NCI-H1092 (cell line): ENCODE measurements at regions not wholly inside any gene's neighbourhood (a gene's known extent, or its start where the extent isn't known, plus 50 kb on each side); places are given as distances from the start of the nearest gene placed in this dataset.
"Not testable (repeated sequence)": the region's sequence is repeated elsewhere in the genome, so short reads cannot be mapped to it uniquely, and the experiment has no call there.

Experiments
- DNase-seq: peaks from one replicate; lab custom pipeline; 2025; lab: John Stamatoyannopoulos, UW

DNA sequence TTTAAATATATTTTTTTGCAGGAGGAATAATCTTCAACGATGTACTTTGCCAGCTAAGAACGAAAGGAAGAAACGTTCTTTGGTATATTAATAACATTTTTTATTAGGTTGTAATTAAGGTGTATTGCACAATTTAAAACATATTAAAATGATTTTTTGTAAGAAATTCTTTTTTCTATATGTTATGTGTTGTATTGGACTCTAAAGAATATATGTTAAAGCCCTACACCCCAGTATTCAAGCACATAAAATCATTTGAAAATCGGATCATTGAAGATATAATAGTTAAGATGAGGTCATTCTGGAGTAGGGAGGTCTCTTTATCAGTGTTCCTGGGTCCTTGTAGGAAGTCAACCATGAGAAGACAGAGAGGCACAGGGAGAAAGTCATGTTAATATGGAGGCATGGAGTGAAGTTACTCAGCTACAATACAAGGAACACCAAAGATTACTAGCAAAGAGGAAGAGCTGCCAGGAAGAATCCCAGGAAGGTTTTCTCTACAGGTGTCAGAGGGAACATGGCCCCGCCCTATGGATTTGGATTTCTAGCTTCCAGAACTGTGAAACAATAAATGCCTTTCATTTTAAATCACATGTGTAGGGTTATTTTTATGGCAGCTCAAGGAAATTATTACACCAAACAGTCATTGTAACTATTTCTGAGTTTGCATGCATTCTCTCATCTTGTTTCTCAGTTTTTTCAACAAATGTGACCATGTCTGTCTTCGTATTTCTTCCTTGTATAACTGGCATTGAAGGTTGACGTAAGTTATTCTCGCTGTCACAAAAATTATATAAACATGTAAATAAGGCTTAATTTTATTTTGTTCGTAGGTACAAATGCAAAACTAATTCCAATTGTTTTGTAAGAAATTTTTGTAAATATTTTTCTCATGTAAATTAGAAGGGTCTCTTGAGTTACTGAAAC, 75.4 kb upstream of the VPREB1 start:
- DNase-seq, result no peak

GRCh38 chr22:22168190-22168940, 76.2 kb upstream of the VPREB1 start:
- DNase-seq, result peak; percentile 10

DNA sequence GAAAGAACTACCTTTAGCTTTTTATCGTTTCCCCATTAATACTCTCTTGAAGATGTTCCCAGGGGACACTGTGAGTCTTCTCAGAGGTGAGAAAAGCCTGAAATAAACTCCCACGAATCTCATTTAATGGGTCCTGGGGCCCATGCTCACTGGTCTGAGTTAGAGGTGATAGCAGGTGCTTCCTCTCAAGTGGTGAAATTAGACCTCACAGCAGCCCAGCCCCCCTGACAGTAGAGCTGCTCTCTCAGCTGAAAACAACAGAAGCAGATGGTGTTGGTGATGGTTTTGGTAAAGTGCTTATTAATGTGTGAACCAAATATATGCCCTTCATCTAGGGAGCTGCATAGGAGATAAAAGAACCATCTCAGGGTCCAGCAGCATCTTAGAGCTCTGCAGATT, 76.8 kb upstream of the VPREB1 start:
- DNase-seq, result peak; percentile 71

GRCh38 chr22:22166941-22167713, 77.5 kb upstream of the VPREB1 start:
- peak; percentile 5 for DNase-seq

DNA sequence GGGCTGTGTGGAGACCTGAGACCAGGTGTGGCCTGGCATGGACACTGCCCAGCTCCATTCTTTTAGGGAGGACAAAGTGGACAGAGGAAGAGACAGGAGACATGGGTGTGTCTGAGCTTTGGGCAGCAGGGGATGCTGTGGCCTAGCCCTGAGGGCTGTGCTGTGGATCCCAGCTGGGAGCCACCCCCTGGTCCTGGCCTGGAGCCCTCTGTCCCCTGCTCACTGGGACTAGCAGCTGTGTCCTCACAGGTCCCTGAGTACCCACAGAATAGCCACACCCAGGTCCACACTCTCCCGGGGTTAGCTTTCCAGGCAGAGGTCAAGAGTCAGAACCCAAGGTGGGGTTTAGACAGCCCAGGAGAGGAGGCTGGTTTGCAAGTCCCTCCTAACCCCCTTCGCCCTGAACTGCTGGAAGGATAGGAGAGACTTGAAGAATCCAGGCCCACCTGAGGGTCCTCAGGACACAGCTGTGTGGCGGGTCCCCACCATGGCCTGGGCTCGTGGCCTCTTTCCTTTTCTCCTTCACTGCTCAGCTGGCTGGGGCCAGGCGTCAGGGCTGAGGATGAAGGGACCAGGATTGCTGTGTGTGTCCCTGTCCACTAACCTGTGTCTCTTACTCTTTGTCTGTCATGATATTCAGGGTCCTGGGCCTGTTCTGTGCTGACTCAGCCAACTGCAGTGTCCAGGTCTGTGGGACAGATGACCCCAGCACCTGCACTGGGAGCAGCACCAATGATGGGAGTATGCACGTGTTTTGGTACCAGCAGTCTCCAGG, 78.5 kb upstream of the VPREB1 start:
- no peak for DNase-seq

DNA sequence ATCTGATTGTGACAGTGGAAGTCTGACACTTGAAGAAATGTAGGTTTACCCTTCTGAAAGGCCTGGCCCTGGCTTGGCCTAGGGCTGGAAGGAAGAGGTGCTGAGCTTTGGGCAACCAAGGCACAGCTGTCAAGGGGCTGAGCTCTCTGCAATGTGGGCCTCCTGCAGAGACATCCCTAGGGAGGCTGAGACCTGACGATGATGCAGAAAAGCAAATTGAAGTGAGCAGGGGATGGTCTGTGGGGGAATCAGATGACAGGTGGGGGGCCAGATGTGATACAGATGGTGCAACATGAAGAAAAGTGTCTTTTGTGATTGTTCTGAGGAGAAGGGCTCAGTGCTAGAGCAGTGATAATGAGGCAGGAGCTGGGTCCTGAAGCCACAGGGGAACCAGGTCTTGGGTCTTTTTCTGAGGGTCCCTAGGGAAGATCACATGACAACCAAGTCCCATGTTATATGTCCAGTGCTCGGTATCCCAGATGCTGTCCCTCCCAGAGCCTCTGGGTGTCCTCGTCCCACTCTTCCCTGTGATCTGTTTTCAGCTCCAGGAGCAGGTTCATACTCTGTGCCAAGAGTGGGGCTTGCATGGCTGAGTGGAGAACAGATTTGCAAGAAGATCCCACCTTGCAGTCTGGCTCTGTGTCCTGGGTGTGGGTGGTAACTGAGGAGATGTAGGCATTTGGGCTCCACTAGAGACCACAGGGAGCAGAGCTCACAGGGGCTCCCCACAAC, 79.9 kb upstream of the VPREB1 start:
- peak; percentile 43 for DNase-seq

DNA sequence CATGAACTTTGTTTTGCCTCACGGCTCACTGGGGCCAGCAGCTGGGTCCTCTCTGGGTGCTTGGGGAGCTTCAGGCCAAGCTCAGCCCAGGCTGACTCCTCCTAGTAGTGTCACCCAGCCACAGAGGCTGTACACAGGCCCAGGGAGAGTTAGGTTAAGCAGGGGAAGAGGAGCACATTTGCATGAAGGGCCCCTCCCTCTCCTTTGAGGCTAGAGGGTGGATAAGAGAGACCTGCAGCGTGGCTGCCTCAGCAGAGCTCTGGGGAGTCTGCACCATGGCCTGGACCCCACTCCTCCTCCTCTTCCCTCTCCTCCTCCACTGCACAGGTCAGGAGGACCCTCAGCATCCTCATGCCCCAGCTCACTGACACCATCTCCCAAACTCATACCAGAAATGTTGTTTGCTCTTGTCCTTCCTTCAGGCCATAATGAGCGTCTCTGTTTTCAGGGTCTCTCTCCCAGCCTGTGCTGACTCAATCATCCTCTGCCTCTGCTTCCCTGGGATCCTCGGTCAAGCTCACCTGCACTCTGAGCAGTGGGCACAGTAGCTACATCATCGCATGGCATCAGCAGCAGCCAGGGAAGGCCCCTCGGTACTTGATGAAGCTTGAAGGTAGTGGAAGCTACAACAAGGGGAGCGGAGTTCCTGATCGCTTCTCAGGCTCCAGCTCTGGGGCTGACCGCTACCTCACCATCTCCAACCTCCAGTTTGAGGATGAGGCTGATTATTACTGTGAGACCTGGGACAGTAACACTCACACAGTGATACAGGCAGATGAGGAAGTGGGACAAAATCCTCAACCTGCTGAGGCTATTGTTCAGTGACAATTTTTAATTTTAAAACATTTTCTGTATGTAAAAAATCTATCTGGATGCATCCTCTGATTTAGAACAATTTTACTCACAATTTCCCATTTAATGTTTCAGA, 82.4 kb upstream of the VPREB1 start:
- DNase-seq, result no peak

DNA sequence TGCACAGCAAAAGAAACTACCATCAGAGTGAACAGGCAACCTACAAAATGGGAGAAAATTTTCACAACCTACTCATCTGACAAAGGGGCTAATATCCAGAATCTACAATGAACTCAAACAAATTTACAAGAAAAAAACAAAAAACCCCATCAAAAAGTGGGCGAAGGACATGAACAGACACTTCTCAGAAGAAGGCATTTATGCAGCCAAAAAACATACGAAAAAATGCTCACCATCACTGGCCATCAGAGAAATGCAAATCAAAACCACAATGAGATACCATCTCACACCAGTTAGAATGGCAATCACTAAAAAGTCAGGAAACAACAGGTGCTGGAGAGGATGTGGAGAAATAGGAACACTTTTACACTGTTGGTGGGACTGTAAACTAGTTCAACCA, 83.8 kb upstream of the VPREB1 start:
- not testable (repeated sequence) for DNase-seq

- no peak for DNase-seq
Measured at GRCh38 chr22:22159384-22159783, 85.2 kb upstream of the VPREB1 start.

DNA sequence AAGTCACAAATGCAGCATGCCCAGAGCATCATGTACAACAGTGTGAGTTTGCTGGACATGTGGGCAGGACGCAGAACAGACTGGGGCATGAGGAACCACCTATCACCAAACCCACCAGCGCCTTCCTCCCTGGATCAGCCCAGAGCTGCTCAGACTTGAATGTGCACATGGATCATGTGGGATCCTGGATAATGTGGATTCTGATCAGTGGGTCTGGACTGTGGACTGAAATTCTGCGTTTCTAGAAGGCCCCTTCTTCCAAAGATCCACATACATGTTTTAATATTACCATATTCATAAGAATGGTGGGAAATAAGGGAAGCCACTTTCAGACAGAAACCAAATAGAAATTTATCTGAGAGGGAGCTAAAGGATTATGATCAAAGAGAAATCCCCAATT, 85.6 kb upstream of the VPREB1 start:
- no peak for DNase-seq

GRCh38 chr22:22158207-22158816, 86.3 kb upstream of the VPREB1 start:
- DNase-seq, result no peak

DNA sequence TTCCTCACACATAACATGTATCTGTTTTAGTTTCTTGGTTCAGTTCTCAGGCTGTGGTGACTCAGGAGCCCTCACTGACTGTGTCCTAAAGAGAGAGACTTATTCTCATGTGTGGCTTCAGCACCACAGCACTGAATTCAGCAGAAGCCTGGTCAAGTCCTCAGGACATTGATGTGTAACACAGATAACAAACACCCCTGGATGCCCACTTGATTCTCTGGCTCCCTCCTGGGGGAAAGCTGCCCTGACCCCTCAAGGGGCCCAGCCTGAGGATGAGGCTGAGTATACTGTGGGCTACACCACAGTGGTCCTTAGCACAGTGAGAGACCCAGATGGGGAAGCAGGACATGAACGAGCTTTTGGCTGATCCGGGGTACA, 87.2 kb upstream of the VPREB1 start:
- DNase-seq, result no peak

DNA sequence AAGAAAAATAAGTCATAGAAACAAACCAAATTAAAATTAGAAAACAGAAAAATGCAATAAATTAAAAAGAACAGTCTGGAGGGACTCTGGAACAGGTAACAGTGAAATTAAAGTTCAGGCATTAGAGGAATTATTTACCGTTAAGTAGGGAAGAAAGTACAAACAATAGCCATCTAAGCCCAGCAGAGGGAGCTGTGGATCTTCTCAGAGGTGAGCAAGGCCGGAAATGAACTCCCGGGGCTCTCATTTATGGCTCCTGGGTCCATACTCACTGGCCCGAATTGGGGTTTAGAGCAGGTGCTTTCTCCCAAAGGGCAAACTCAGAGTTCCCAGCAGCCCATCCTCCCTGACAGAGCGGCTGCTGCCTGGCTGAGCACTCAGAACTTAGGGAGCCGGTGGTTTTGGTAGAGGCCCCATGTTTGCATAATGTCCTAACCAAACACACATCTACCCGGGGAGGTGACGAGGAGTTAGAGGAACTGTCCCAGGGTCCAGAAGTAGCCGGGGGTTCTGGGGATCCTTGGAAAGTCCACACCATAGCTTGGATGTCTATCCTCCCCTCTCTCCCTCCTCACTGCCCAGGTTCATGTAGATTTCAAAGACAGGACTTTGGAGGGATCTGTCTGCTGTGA, 87.8 kb upstream of the VPREB1 start:
- DNase-seq, result peak; percentile 72

GRCh38 chr22:22156348-22156715, 88.3 kb upstream of the VPREB1 start:
- no peak for DNase-seq

DNA sequence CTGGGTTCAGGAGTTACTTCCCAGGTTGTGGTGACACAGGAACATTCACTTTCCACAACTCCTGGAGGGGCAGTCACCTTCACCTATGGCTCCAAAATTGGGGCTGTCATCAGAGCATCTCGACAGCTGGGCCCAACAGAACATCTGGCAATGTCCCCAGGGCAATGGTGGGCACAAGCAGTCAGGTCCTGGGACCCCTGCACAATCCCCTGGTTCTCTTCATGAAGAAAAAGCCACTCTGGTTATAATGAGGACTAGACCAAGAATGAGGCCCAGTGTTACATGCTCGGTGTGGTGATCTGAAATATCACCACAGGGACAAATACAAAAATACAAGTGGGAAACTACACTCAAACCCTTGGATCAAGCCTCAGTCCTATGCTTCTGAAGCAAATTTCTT, 89.0 kb upstream of the VPREB1 start:
- DNase-seq, result no peak

- no peak for DNase-seq
Measured at GRCh38 chr22:22155146-22155545, 89.4 kb upstream of the VPREB1 start.

DNA sequence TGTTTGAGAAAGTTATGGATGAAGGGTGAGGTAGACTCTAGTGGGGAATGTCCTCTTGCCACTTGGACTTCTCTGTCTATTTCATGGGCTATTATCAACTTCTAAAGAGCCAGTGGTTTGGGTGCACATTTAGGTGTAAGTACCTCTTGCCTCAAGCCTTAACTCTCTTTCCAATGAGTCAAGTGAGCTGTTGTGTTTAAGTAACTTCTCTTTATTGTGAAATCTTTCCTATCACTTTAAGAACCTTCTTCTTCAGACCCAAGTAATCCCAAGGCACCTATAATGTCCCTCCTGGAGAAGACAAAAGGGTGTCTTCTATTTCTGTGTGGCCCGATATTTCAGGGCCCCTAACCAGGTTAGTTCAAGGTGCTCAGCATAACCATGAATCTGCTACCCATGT, 90.5 kb upstream of the VPREB1 start:
- DNase-seq, result no peak

- no peak for DNase-seq
Measured at GRCh38 chr22:22151308-22151707, 93.3 kb upstream of the VPREB1 start.

GRCh38 chr22:22150457-22150856, 94.1 kb upstream of the VPREB1 start:
- no peak for DNase-seq
